ENCODE measurements at regions not wholly inside any gene's neighbourhood (a gene's known extent, or its start where the extent isn't known, plus 50 kb on each side); places are given as distances from the start of the nearest gene placed in this dataset.

DNA sequence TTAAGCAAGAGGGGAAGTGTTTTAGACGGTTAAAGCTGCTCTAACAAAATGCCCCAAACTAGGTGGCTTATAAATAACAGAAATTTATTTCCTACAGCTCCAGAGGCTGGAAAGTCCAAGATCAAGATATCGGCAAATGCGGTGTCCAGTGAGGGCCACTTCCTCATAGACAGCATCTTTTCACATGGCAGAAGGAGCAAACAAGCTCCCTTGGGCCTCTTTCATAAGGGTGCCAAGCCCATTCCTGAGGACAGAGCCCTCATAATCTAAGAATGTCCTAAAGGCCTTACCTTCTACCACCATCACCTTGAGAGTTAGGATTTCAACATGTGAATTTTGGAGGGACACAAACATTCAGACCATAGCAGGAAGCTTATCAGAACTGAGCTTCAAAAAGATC is 57.3 kb upstream of the PPP1CB start:
- H2AFZ ChIP-seq = no peak overlapping the region
- H3K79me2 ChIP-seq = no peaks in the 10 kb centered on the region
- H3K27me3 ChIP-seq (ENCODE audit: control insufficient read depth, insufficient read depth, low read length) = no peaks in the 10 kb centered on the region
- H3K4me1 ChIP-seq = peaks cover 13% of the 10 kb centered on the region
- H3K9me3 ChIP-seq (ENCODE audit: control insufficient read depth, low read length) = no peaks in the 10 kb centered on the region
- H3K9ac ChIP-seq = no peak overlapping the region
- H3K36me3 ChIP-seq (ENCODE audit: control insufficient read depth, insufficient read depth, low read length) = no peaks in the 10 kb centered on the region
- H3K4me2 ChIP-seq (ENCODE audit: low read length) = no peak overlapping the region
- no peak overlapping the region for H3K27ac ChIP-seq
- no peak overlapping the region for H3K4me3 ChIP-seq (ENCODE audit: low read depth, low read length)
- TF ChIP-seq, protein P1, sequence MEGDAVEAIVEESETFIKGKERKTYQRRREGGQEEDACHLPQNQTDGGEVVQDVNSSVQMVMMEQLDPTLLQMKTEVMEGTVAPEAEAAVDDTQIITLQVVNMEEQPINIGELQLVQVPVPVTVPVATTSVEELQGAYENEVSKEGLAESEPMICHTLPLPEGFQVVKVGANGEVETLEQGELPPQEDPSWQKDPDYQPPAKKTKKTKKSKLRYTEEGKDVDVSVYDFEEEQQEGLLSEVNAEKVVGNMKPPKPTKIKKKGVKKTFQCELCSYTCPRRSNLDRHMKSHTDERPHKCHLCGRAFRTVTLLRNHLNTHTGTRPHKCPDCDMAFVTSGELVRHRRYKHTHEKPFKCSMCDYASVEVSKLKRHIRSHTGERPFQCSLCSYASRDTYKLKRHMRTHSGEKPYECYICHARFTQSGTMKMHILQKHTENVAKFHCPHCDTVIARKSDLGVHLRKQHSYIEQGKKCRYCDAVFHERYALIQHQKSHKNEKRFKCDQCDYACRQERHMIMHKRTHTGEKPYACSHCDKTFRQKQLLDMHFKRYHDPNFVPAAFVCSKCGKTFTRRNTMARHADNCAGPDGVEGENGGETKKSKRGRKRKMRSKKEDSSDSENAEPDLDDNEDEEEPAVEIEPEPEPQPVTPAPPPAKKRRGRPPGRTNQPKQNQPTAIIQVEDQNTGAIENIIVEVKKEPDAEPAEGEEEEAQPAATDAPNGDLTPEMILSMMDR (IDR thresholded peaks at IDR 0.05) = no peak

GRCh38 chr2:28695245-28695647 is 56.4 kb upstream of the PPP1CB start:
- H3K36me3 ChIP-seq (ENCODE audit: control insufficient read depth, insufficient read depth, low read length) = no peaks in the 10 kb centered on the region
- no peaks in the 10 kb centered on the region for H3K9me3 ChIP-seq (ENCODE audit: control insufficient read depth, low read length)
- H3K4me2 ChIP-seq (ENCODE audit: low read length) = no peak overlapping the region
- no peaks in the 10 kb centered on the region for H3K79me2 ChIP-seq
- TF ChIP-seq, protein P1 (IDR thresholded peaks at IDR 0.05) = no peak
- H3K27ac ChIP-seq = no peak overlapping the region
- no peak overlapping the region for H3K4me3 ChIP-seq (ENCODE audit: low read depth, low read length)
- peaks cover 19% of the 10 kb centered on the region for H3K4me1 ChIP-seq
- no peaks in the 10 kb centered on the region for H3K27me3 ChIP-seq (ENCODE audit: control insufficient read depth, insufficient read depth, low read length)
- H3K9ac ChIP-seq = no peak overlapping the region
- H2AFZ ChIP-seq = peak overlapping the region; percentile 19

- Histone ChIP-seq H3K4me1 (peaks cover 19% of the 10 kb centered on the region), H2AFZ (no peak overlapping the region), H3K4me3 (ENCODE audit: low read depth, low read length) (no peak overlapping the region), H3K27me3 (ENCODE audit: control insufficient read depth, insufficient read depth, low read length) (no peaks in the 10 kb centered on the region), H3K4me2 (ENCODE audit: low read length) (no peak overlapping the region), H3K9ac (no peak overlapping the region), H3K9me3 (ENCODE audit: control insufficient read depth, low read length) (no peaks in the 10 kb centered on the region), H3K79me2 (no peaks in the 10 kb centered on the region), H3K36me3 (ENCODE audit: control insufficient read depth, insufficient read depth, low read length) (no peaks in the 10 kb centered on the region), H3K27ac (no peak overlapping the region)
- TF ChIP-seq, protein P1 (IDR thresholded peaks at IDR 0.05) = no peak
These were observed 55.4 kb upstream of the PPP1CB start for GRCh38 chr2:28696261-28696660.

- Histone ChIP-seq H2AFZ (no peak overlapping the region), H3K9ac (no peak overlapping the region), H3K36me3 (ENCODE audit: control insufficient read depth, insufficient read depth, low read length) (no peaks in the 10 kb centered on the region), H3K79me2 (no peaks in the 10 kb centered on the region), H3K4me3 (ENCODE audit: low read depth, low read length) (no peak overlapping the region), H3K4me2 (ENCODE audit: low read length) (no peak overlapping the region), H3K27ac (no peak overlapping the region), H3K4me1 (peaks cover 15% of the 10 kb centered on the region), H3K27me3 (ENCODE audit: control insufficient read depth, insufficient read depth, low read length) (no peaks in the 10 kb centered on the region), H3K9me3 (ENCODE audit: control insufficient read depth, low read length) (no peaks in the 10 kb centered on the region)
- TF ChIP-seq, protein P1 (IDR thresholded peaks at IDR 0.05) = no peak
These were observed 54.0 kb upstream of the PPP1CB start for GRCh38 chr2:28697602-28698149.

GRCh38 chr2:28698545-28698944 is 53.1 kb upstream of the PPP1CB start:
- Histone ChIP-seq H3K4me3 (ENCODE audit: low read depth, low read length) (no peak overlapping the region), H3K79me2 (no peaks in the 10 kb centered on the region), H2AFZ (no peak overlapping the region), H3K9me3 (ENCODE audit: control insufficient read depth, low read length) (no peaks in the 10 kb centered on the region), H3K4me1 (peaks cover 17% of the 10 kb centered on the region), H3K9ac (no peak overlapping the region), H3K27me3 (ENCODE audit: control insufficient read depth, insufficient read depth, low read length) (no peaks in the 10 kb centered on the region), H3K36me3 (ENCODE audit: control insufficient read depth, insufficient read depth, low read length) (no peaks in the 10 kb centered on the region), H3K4me2 (ENCODE audit: low read length) (no peak overlapping the region), H3K27ac (no peak overlapping the region)
- TF ChIP-seq, protein P1 (IDR thresholded peaks at IDR 0.05) = no peak
